ENCODE measurements at regions not wholly inside any gene's neighbourhood (a gene's known extent, or its start where the extent isn't known, plus 50 kb on each side); places are given as distances from the start of the nearest gene placed in this dataset.

GRCh38 chr20:58025233-58025632 lies 203.2 kb downstream of the ANKRD60 start:
- Histone ChIP-seq H3K27me3 (replicated peaks in 1 of 4; ENCODE audit: control insufficient read depth in 3 of 4, extremely low read depth in 1 of 4, insufficient read depth in 3 of 4, low read length in 3 of 4) (no peaks in the 10 kb centered on the region; a peak in 2 of 7 replicates), H3K36me3 (ENCODE audit: control insufficient read depth in 2 of 4, insufficient read depth in 4 of 4, low read length in 3 of 4) (no peaks in the 10 kb centered on the region), H4K8ac (ENCODE audit: extremely low read depth, insufficient read depth, low read length) (no peak overlapping the region), H3K4me1 (replicated peaks in 1 of 4; ENCODE audit: control insufficient read depth in 3 of 4, insufficient read depth in 4 of 4, low read length in 3 of 4) (no peaks in the 10 kb centered on the region; a peak in 1 of 7 replicates), H3K4me3 (ENCODE audit: extremely low read depth in 1 of 4, insufficient read depth in 2 of 4, low read depth in 3 of 4, low read length in 4 of 4) (no peak overlapping the region), H3K23ac (ENCODE audit: insufficient read length) (no peak overlapping the region), H4K20me1 (replicated peaks in 1 of 2; ENCODE audit: control insufficient read depth in 1 of 2, insufficient read depth in 2 of 2, low read length in 2 of 2) (no peaks in the 10 kb centered on the region), H3K14ac (ENCODE audit: insufficient read length) (no peak overlapping the region), H2BK120ac (replicated peaks; ENCODE audit: low read depth, low read length) (no peak overlapping the region), H2BK20ac (ENCODE audit: low read length) (no peak overlapping the region), H2BK15ac (ENCODE audit: low read length) (no peak overlapping the region), H3K18ac (ENCODE audit: extremely low read depth, low read length) (no peak overlapping the region; the same call in 1 of the 2 replicates), H3K79me1 (ENCODE audit: low read depth, low read length) (no peaks in the 10 kb centered on the region), H3K9ac (replicated peaks in 1 of 4; ENCODE audit: extremely low read depth in 1 of 4, low read depth in 3 of 4, low read length in 3 of 4) (no peak overlapping the region), H2AFZ (ENCODE audit: low read length) (no peak overlapping the region), H4K5ac (ENCODE audit: insufficient read length, low read depth, low read length) (no peak overlapping the region), H2BK12ac (ENCODE audit: low read depth, low read length) (no peak overlapping the region), H3K56ac (replicated peaks; ENCODE audit: insufficient read length, low read depth, low read length) (no peak overlapping the region), H4K91ac (replicated peaks; ENCODE audit: insufficient read length, low read length) (no peak overlapping the region), H3K4me2 (ENCODE audit: insufficient read depth in 1 of 2, low read depth in 2 of 2, low read length in 2 of 2) (no peak overlapping the region), H3K9me3 (ENCODE audit: insufficient read depth in 2 of 2, low read depth in 1 of 2, low read length in 1 of 2) (no peaks in the 10 kb centered on the region), H3K79me2 (ENCODE audit: control insufficient read depth in 1 of 2, insufficient read depth in 2 of 2, low read length in 2 of 2) (no peaks in the 10 kb centered on the region), H3K27ac (ENCODE audit: low read depth, low read length) (no peak overlapping the region), H3K23me2 (ENCODE audit: low read depth, low read length) (0 out of 2 replicates have a peak, but pooled peaks cover 2% of the 10 kb centered on the region), H2BK5ac (ENCODE audit: low read depth, low read length) (no peak overlapping the region), H2AK5ac (ENCODE audit: low read depth, low read length) (no peak overlapping the region), H3K4ac (replicated peaks; ENCODE audit: insufficient read length, low read depth, low read length) (no peak overlapping the region)
- CTCF ChIA-PET (ENCODE audit: partially characterized antibody), result interaction anchor here (0.5 to 1.5 kb wide), 2 partner anchors 62 to 452 kb away, joined by 3 to 7 read pairs; no protein-coding TSS in a partner anchor
- 78% methylated on average over 3 of the region's 3 CpGs; no CpG with 5 or more reads in 1 of the 2 experiments for WGBS, 2 experiments (ENCODE audit: extremely low coverage in 1 of 2, insufficient coverage in 1 of 2, insufficient read length in 1 of 2, insufficient replicate concordance in 2 of 2, low coverage in 1 of 2, low lambda C conversion rate in 2 of 2, missing lambda C conversion rate in 1 of 2)
- POLR2A ChIA-PET (ENCODE audit: partially characterized antibody), result no interaction called here
- FAIRE-seq, result no peak
- DNase-seq (ENCODE audit: low read depth in 1 of 2, low spot score in 2 of 2), result no peak
- TF ChIP-seq GTF2F1 (IDR thresholded peaks at IDR 0.05; ENCODE audit: borderline replicate concordance, low read depth, low read length) (no peak), SAP30 (IDR thresholded peaks at IDR 0.05; ENCODE audit: insufficient read depth, insufficient replicate concordance, low read length) (no peak), HDAC6 (IDR thresholded peaks at IDR 0.05; ENCODE audit: low read depth, low read length) (no peak), SIX5 (IDR thresholded peaks at IDR 0.05; ENCODE audit: low read depth, low read length) (no peak)

Measured in H1 (cell line).